Gastrocnemius medialis (tissue), 4 donors: ENCODE measurements at regions not wholly inside any gene's neighbourhood (a gene's known extent, or its start where the extent isn't known, plus 50 kb on each side); places are given as distances from the start of the nearest gene placed in this dataset.

ENCODE experiments used
- ATAC-seq, 2 donors: fragments of 150-250 bp; one replicate each; pipeline ENCODE4 v1.9.1; 2016
- DNase-seq, 2 donors: peaks; one replicate each; pipeline ENCODE4 v3.0.0-alpha.2; 2019
- H3K27ac ChIP-seq, 4 donors: fragments of 200-600 bp; sonication (generic); 1 replicate in 1 of 4; 2 replicates in 3 of 4; pipeline ENCODE4 v1.5.1; 2016 to 2018; ENCODE audit warnings: mild to moderate bottlenecking in 2 of 4, moderate library complexity in 1 of 4
- H3K27me3 ChIP-seq, 3 donors: fragments of 200-600 bp; sonication (generic) in 2 of 3; 1 replicate in 1 of 3; 2 replicates in 2 of 3; pipeline versions ENCODE4 v1.5.1 to v1.6.0; 2016 to 2019; ENCODE audit warnings: mild to moderate bottlenecking in 1 of 3, moderate library complexity in 1 of 3
- H3K36me3 ChIP-seq, 2 donors: fragments of 200-600 bp; sonication (generic) in 1 of 2; one replicate each; pipeline ENCODE4 v1.5.1; 2017 to 2018
- H3K4me1 ChIP-seq, 2 donors: fragments of 200-600 bp; sonication (generic) in 1 of 2; one replicate each; pipeline ENCODE4 v1.5.1; 2016 to 2017; ENCODE audit warnings: mild to moderate bottlenecking in 2 of 2
- H3K4me3 ChIP-seq, 4 donors: fragments of 200-600 bp; sonication (generic) in 3 of 4; 1 replicate in 1 of 4; 2 replicates in 3 of 4; pipeline ENCODE4 v1.5.1; 2016 to 2019; ENCODE audit warnings: mild to moderate bottlenecking in 2 of 4
- H3K9me3 ChIP-seq, 3 donors: fragments of 200-600 bp; sonication (generic) in 2 of 3; 1 replicate in 1 of 3; 2 replicates in 2 of 3; pipeline ENCODE4 v1.5.1; 2016 to 2019
- POLR2A ChIP-seq, 2 donors: fragments of 450-650 bp; IDR thresholded peaks; one replicate each; pipeline ENCODE4 v1.6.1; 2017; ENCODE audit warnings: antibody characterized with exemption in 2 of 2, mild to moderate bottlenecking in 2 of 2, moderate library complexity in 2 of 2
- in situ Hi-C, 4 donors: fragments of 200-750 bp; cut with MboI; loops; one replicate each; pipeline versions ENCODE4 v1.15.0 to v1.8.0; 2017; ENCODE audit warnings: low sequenced_read_pairs in 4 of 4
- intact Hi-C: fragments of 100-400 bp; cut with DNase I; formaldehyde crosslinking; loops from one replicate; pipeline ENCODE4 v1.15.1; 2023; ENCODE audit warnings: low total_unique reads
- TF ChIP-seq, protein P1 (sequence below), 5 experiments: fragments of 450-650 bp in 3 of 5; fragments of 200-600 bp in 2 of 5; sonication (generic) in 2 of 5; IDR thresholded peaks in 4 of 5; conservative IDR thresholded peaks in 1 of 5; 1 replicate in 4 of 5; 2 replicates in 1 of 5; pipeline ENCODE4 v1.5.1; 2016 to 2019; ENCODE audit warnings: antibody characterized with exemption in 5 of 5, mild to moderate bottlenecking in 3 of 5, moderate library complexity in 3 of 5

GRCh38 chr20:19835533-19836222 lies 77.6 kb downstream of the RIN2 start:
- TF ChIP-seq POLR2A (IDR thresholded peaks at IDR 0.05), result no peak
- TF ChIP-seq, protein P1, sequence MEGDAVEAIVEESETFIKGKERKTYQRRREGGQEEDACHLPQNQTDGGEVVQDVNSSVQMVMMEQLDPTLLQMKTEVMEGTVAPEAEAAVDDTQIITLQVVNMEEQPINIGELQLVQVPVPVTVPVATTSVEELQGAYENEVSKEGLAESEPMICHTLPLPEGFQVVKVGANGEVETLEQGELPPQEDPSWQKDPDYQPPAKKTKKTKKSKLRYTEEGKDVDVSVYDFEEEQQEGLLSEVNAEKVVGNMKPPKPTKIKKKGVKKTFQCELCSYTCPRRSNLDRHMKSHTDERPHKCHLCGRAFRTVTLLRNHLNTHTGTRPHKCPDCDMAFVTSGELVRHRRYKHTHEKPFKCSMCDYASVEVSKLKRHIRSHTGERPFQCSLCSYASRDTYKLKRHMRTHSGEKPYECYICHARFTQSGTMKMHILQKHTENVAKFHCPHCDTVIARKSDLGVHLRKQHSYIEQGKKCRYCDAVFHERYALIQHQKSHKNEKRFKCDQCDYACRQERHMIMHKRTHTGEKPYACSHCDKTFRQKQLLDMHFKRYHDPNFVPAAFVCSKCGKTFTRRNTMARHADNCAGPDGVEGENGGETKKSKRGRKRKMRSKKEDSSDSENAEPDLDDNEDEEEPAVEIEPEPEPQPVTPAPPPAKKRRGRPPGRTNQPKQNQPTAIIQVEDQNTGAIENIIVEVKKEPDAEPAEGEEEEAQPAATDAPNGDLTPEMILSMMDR (IDR thresholded peaks at IDR 0.05 in 4 of 5, conservative IDR thresholded peaks at IDR 0.05 in 1 of 5), result no peak
- in situ Hi-C loops (no loop called here), intact Hi-C loops (no loop called here)
- no peak overlapping the region for H3K27ac ChIP-seq
- ATAC-seq (peak in 1 of 2 donors; percentile 19), DNase-seq (no peak)
- no peaks in the 10 kb centered on the region for H3K36me3 ChIP-seq
- H3K9me3 ChIP-seq, result no peaks in the 10 kb centered on the region
- H3K27me3 ChIP-seq, result no peaks in the 10 kb centered on the region
- peaks cover 0 to 6% of the 10 kb centered on the region in 2 donors for H3K4me1 ChIP-seq
- no peak overlapping the region for H3K4me3 ChIP-seq

- no peak for DNase-seq
- H3K36me3 ChIP-seq, result no peaks in the 10 kb centered on the region
- TF ChIP-seq, protein P1 (IDR thresholded peaks at IDR 0.05 in 4 of 5, conservative IDR thresholded peaks at IDR 0.05 in 1 of 5), result no peak
- no peak for TF ChIP-seq POLR2A (IDR thresholded peaks at IDR 0.05)
- peak; percentile 50 to 53 for ATAC-seq
- in situ Hi-C loops (no loop called here), intact Hi-C loops (no loop called here)
- H3K9me3 ChIP-seq, result no peaks in the 10 kb centered on the region
- no peak overlapping the region for H3K27ac ChIP-seq
- no peaks in the 10 kb centered on the region for H3K27me3 ChIP-seq
- no peak overlapping the region for H3K4me3 ChIP-seq
- H3K4me1 ChIP-seq, result peaks cover 0 to 6% of the 10 kb centered on the region in 2 donors
These were observed 80.4 kb downstream of the RIN2 start for GRCh38 chr20:19838468-19838867.

GRCh38 chr20:19839053-19839452 lies 81.0 kb downstream of the RIN2 start:
- DNase-seq, result no peak
- ATAC-seq, result no peak
- TF ChIP-seq, protein P1 (IDR thresholded peaks at IDR 0.05 in 4 of 5, conservative IDR thresholded peaks at IDR 0.05 in 1 of 5), result no peak
- TF ChIP-seq POLR2A (IDR thresholded peaks at IDR 0.05), result no peak
- no peaks in the 10 kb centered on the region for H3K36me3 ChIP-seq
- no peaks in the 10 kb centered on the region for H3K27me3 ChIP-seq
- peaks cover 0 to 6% of the 10 kb centered on the region in 2 donors for H3K4me1 ChIP-seq
- intact Hi-C loops (no loop called here), in situ Hi-C loops (no loop called here)
- H3K27ac ChIP-seq, result no peak overlapping the region
- H3K4me3 ChIP-seq, result no peak overlapping the region
- no peaks in the 10 kb centered on the region for H3K9me3 ChIP-seq

GRCh38 chr20:19840111-19840710 lies 82.2 kb downstream of the RIN2 start:
- Histone ChIP-seq H3K27me3 (no peaks in the 10 kb centered on the region), H3K36me3 (no peaks in the 10 kb centered on the region), H3K4me1 (peaks cover 0 to 6% of the 10 kb centered on the region in 2 donors), H3K27ac (no peak overlapping the region), H3K4me3 (no peak overlapping the region), H3K9me3 (no peaks in the 10 kb centered on the region)
- ATAC-seq, result no peak
- in situ Hi-C loops (no loop called here), intact Hi-C loops (no loop called here)
- TF ChIP-seq POLR2A (IDR thresholded peaks at IDR 0.05), result no peak
- TF ChIP-seq, protein P1 (IDR thresholded peaks at IDR 0.05 in 4 of 5, conservative IDR thresholded peaks at IDR 0.05 in 1 of 5), result no peak
- no peak for DNase-seq
